ENCODE measurements at regions not wholly inside any gene's neighbourhood (a gene's known extent, or its start where the extent isn't known, plus 50 kb on each side); places are given as distances from the start of the nearest gene placed in this dataset.

GRCh38 chr20:24045621-24046318, 57.2 kb upstream of the GGTLC1 start:
- no peaks in the 10 kb centered on the region for H3K27me3 ChIP-seq
- no peak for DNase-seq (ENCODE audit: extremely low spot score in 2 of 2)
- TF ChIP-seq POLR2A (IDR thresholded peaks at IDR 0.05) (no peak), CTCF (IDR thresholded peaks at IDR 0.05) (no peak), POLR2AphosphoS5 (IDR thresholded peaks at IDR 0.05; ENCODE audit: insufficient read depth in 1 of 2, low read depth in 1 of 2) (no peak)
- no peaks in the 10 kb centered on the region for H3K36me3 ChIP-seq
- no peak overlapping the region for H3K27ac ChIP-seq
- no peak overlapping the region for H3K4me3 ChIP-seq
- H3K9me3 ChIP-seq: no peaks in the 10 kb centered on the region
- H3K4me1 ChIP-seq: no peaks in the 10 kb centered on the region
- intact Hi-C loops (cut with DNase I): no loop called here

- Histone ChIP-seq H3K9me3 (no peaks in the 10 kb centered on the region), H3K4me3 (no peak overlapping the region), H3K27me3 (no peaks in the 10 kb centered on the region), H3K27ac (no peak overlapping the region), H3K4me1 (no peaks in the 10 kb centered on the region), H3K36me3 (no peaks in the 10 kb centered on the region)
- intact Hi-C loops (cut with DNase I): no loop called here
- DNase-seq (ENCODE audit: extremely low spot score in 2 of 2): no peak
- TF ChIP-seq POLR2A (IDR thresholded peaks at IDR 0.05) (no peak), POLR2AphosphoS5 (IDR thresholded peaks at IDR 0.05; ENCODE audit: insufficient read depth in 1 of 2, low read depth in 1 of 2) (no peak), CTCF (IDR thresholded peaks at IDR 0.05) (no peak)
Observed at GRCh38 chr20:24043294-24043693, 54.7 kb upstream of the GGTLC1 start.

GRCh38 chr20:24042646-24043045, 54.1 kb upstream of the GGTLC1 start:
- DNase-seq (ENCODE audit: extremely low spot score in 2 of 2): no peak
- intact Hi-C loops (cut with DNase I): no loop called here

GRCh38 chr20:24040896-24041459, 52.4 kb upstream of the GGTLC1 start:
- no peak for TF ChIP-seq CTCF (IDR thresholded peaks at IDR 0.05)
- TF ChIP-seq POLR2A (IDR thresholded peaks at IDR 0.05): no peak
- TF ChIP-seq POLR2AphosphoS5 (IDR thresholded peaks at IDR 0.05; ENCODE audit: insufficient read depth in 1 of 2, low read depth in 1 of 2): no peak
- Histone ChIP-seq H3K4me3 (no peak overlapping the region), H3K36me3 (no peaks in the 10 kb centered on the region), H3K4me1 (no peaks in the 10 kb centered on the region), H3K27ac (no peak overlapping the region), H3K9me3 (no peaks in the 10 kb centered on the region), H3K27me3 (no peaks in the 10 kb centered on the region)
- DNase-seq (ENCODE audit: extremely low spot score in 2 of 2): no peak
- intact Hi-C loops (cut with DNase I): no loop called here

More at GRCh38 chr20:24042646-24043045, 54.1 kb upstream of the GGTLC1 start:
- H3K4me3 ChIP-seq: no peak overlapping the region
- no peaks in the 10 kb centered on the region for H3K27me3 ChIP-seq
- H3K36me3 ChIP-seq: no peaks in the 10 kb centered on the region
- no peaks in the 10 kb centered on the region for H3K4me1 ChIP-seq
- no peak overlapping the region for H3K27ac ChIP-seq
- H3K9me3 ChIP-seq: no peaks in the 10 kb centered on the region
- no peak for TF ChIP-seq POLR2AphosphoS5 (IDR thresholded peaks at IDR 0.05; ENCODE audit: insufficient read depth in 1 of 2, low read depth in 1 of 2)
- no peak for TF ChIP-seq CTCF (IDR thresholded peaks at IDR 0.05)
- TF ChIP-seq POLR2A (IDR thresholded peaks at IDR 0.05): no peak

GRCh38 chr20:24039196-24039595, 50.6 kb upstream of the GGTLC1 start:
- intact Hi-C loops (cut with DNase I): no loop called here
- Histone ChIP-seq H3K4me1 (no peaks in the 10 kb centered on the region), H3K9me3 (no peaks in the 10 kb centered on the region), H3K27me3 (no peaks in the 10 kb centered on the region), H3K27ac (no peak overlapping the region), H3K36me3 (no peaks in the 10 kb centered on the region), H3K4me3 (no peak overlapping the region)
- no peak for DNase-seq (ENCODE audit: extremely low spot score in 2 of 2)
- TF ChIP-seq CTCF (IDR thresholded peaks at IDR 0.05): no peak
- TF ChIP-seq POLR2A (IDR thresholded peaks at IDR 0.05): no peak
- TF ChIP-seq POLR2AphosphoS5 (IDR thresholded peaks at IDR 0.05; ENCODE audit: insufficient read depth in 1 of 2, low read depth in 1 of 2): no peak

Data from vagina (tissue), 2 donors.